ENCODE measurements at regions not wholly inside any gene's neighbourhood (a gene's known extent, or its start where the extent isn't known, plus 50 kb on each side); places are given as distances from the start of the nearest gene placed in this dataset.

DNA sequence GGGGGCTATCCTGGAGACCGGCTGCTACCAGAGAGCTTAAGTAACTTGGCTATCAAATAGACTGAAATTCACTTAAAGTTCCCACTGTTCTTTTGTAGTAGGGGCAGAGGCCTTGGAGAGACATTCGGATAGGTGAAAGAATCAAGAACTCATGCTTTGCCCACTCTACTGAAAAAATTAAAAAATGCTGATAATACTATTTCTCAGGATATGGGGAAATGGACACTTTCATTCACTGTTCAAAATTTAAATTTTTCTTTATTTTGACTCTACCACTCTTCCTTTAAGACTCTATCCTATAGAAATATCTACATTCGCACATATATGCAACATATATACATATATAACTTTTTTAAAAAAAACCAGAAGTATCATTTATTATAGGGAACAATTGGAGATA is 117.8 kb upstream of the CHD6 start:
- TF ChIP-seq, protein P1, sequence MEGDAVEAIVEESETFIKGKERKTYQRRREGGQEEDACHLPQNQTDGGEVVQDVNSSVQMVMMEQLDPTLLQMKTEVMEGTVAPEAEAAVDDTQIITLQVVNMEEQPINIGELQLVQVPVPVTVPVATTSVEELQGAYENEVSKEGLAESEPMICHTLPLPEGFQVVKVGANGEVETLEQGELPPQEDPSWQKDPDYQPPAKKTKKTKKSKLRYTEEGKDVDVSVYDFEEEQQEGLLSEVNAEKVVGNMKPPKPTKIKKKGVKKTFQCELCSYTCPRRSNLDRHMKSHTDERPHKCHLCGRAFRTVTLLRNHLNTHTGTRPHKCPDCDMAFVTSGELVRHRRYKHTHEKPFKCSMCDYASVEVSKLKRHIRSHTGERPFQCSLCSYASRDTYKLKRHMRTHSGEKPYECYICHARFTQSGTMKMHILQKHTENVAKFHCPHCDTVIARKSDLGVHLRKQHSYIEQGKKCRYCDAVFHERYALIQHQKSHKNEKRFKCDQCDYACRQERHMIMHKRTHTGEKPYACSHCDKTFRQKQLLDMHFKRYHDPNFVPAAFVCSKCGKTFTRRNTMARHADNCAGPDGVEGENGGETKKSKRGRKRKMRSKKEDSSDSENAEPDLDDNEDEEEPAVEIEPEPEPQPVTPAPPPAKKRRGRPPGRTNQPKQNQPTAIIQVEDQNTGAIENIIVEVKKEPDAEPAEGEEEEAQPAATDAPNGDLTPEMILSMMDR (CRISPR knock-in tag; IDR thresholded peaks at IDR 0.05) = no peak
- no peak for TF ChIP-seq RAD51 (IDR thresholded peaks at IDR 0.05; ENCODE audit: borderline replicate concordance)
- TF ChIP-seq TCF12 (IDR thresholded peaks at IDR 0.05) = no peak
- TF ChIP-seq TCF12 (CRISPR knock-in tag; IDR thresholded peaks at IDR 0.05) = no peak
- no peak for TF ChIP-seq GABPA (IDR thresholded peaks at IDR 0.05; ENCODE audit: low read depth, low read length)
- TF ChIP-seq GABPA (CRISPR knock-in tag; IDR thresholded peaks at IDR 0.05; ENCODE audit: low read depth) = no peak
- no peak for TF ChIP-seq NR2F6 (IDR thresholded peaks at IDR 0.05)
- no peak for TF ChIP-seq NR2F6 (CRISPR knock-in tag; IDR thresholded peaks at IDR 0.05)
